Adrenal gland (tissue), 5 donors: ENCODE measurements at regions not wholly inside any gene's neighbourhood (a gene's known extent, or its start where the extent isn't known, plus 50 kb on each side); places are given as distances from the start of the nearest gene placed in this dataset.

ENCODE experiments used
- POLR2A ChIP-seq, 2 donors: fragments of 450-650 bp; IDR thresholded peaks; one replicate each; pipeline ENCODE4 v1.6.1; 2017; ENCODE audit warnings: antibody characterized with exemption in 2 of 2, mild to moderate bottlenecking in 2 of 2, moderate library complexity in 1 of 2
- TF ChIP-seq, protein P1 (sequence below), 6 experiments: fragments of 450-650 bp in 4 of 6; fragments of 200-600 bp in 2 of 6; sonication (generic) in 1 of 6; IDR thresholded peaks; 1 replicate in 5 of 6; 2 replicates in 1 of 6; pipeline versions ENCODE4 v1.5.1 to v1.8.0; 2016 to 2021; ENCODE audit warnings: antibody characterized with exemption in 6 of 6, mild to moderate bottlenecking in 2 of 6, moderate library complexity in 1 of 6
- donor health status: DM: no; HTN: no; CAD: no.

DNA sequence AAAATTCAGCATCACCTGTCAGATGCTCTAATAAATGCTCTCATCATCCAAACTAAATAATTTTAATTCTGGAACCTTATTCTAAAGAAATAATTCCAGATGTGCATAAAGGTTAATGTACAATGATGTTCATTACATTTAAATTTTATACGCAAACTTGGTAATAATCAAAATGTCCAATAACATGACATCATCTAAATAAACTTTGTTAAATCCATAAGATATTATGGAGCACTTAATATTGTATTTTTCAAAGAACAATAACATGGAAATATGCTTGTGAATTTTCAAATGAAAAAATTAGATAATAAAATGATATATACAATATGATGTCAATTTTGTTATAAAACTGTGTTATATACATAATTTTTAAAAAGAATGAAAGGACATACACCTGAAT lies 92.1 kb upstream of the ZCCHC13 start:
- TF ChIP-seq, protein P1, sequence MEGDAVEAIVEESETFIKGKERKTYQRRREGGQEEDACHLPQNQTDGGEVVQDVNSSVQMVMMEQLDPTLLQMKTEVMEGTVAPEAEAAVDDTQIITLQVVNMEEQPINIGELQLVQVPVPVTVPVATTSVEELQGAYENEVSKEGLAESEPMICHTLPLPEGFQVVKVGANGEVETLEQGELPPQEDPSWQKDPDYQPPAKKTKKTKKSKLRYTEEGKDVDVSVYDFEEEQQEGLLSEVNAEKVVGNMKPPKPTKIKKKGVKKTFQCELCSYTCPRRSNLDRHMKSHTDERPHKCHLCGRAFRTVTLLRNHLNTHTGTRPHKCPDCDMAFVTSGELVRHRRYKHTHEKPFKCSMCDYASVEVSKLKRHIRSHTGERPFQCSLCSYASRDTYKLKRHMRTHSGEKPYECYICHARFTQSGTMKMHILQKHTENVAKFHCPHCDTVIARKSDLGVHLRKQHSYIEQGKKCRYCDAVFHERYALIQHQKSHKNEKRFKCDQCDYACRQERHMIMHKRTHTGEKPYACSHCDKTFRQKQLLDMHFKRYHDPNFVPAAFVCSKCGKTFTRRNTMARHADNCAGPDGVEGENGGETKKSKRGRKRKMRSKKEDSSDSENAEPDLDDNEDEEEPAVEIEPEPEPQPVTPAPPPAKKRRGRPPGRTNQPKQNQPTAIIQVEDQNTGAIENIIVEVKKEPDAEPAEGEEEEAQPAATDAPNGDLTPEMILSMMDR (IDR thresholded peaks at IDR 0.05): no peak
- TF ChIP-seq POLR2A (IDR thresholded peaks at IDR 0.05): no peak
